Neural crest cell (in vitro differentiated cells): ENCODE measurements at regions not wholly inside any gene's neighbourhood (a gene's known extent, or its start where the extent isn't known, plus 50 kb on each side); places are given as distances from the start of the nearest gene placed in this dataset.

Source experiments
- DNase-seq: peaks from one replicate; pipeline ENCODE4 v3.0.0; 2021; ENCODE audit warnings: low read depth, mixed read lengths, low spot score
- H3K27ac Mint-ChIP-seq: one replicate; pipeline ENCODE4 v1.8.0; 2021; ENCODE audit warnings: mild to moderate bottlenecking, mixed read lengths; ENCODE audit not compliant: unreplicated experiment
- H3K27me3 Mint-ChIP-seq: 2 replicates; pipeline ENCODE4 v1.8.0; 2021; ENCODE audit warnings: low read depth, mild to moderate bottlenecking, mixed read lengths
- H3K36me3 Mint-ChIP-seq: 2 replicates; pipeline ENCODE4 v1.8.0; 2021; ENCODE audit warnings: low read depth, mild to moderate bottlenecking, mixed read lengths
- H3K4me1 Mint-ChIP-seq: 2 replicates; pipeline ENCODE4 v1.8.0; 2021; ENCODE audit warnings: mixed read lengths
- H3K4me3 Mint-ChIP-seq: one replicate; pipeline ENCODE4 v1.8.0; 2021; ENCODE audit warnings: mild to moderate bottlenecking, mixed read lengths
- H3K9me3 Mint-ChIP-seq: 2 replicates; pipeline ENCODE4 v1.8.0; 2021; ENCODE audit warnings: mixed read lengths
- CTCF ChIP-seq: fragments of 200-600 bp; sonication (generic); conservative IDR thresholded peaks from 2 replicates; pipeline ENCODE4 v1.5.0; 2021; ENCODE audit warnings: antibody characterized with exemption, mild to moderate bottlenecking

- DNase-seq: no peak
- Mint-ChIP-seq H3K4me3 (no peak overlapping the region), H3K4me1 (peaks cover 59% of the 10 kb centered on the region), H3K36me3 (peaks cover 2% of the 10 kb centered on the region), H3K27me3 (no peaks in the 10 kb centered on the region), H3K27ac (no peak overlapping the region), H3K9me3 (no peaks in the 10 kb centered on the region)
- TF ChIP-seq CTCF: no peak
Measured at GRCh38 chr5:167304834-167305469, 986.5 kb upstream of the WWC1 start.

- Mint-ChIP-seq H3K27me3 (no peaks in the 10 kb centered on the region), H3K27ac (no peak overlapping the region), H3K4me3 (no peak overlapping the region), H3K9me3 (no peaks in the 10 kb centered on the region), H3K4me1 (peaks cover 59% of the 10 kb centered on the region), H3K36me3 (peaks cover 2% of the 10 kb centered on the region)
- no peak for DNase-seq
- TF ChIP-seq CTCF: no peak
Measured at GRCh38 chr5:167305591-167306213, 985.7 kb upstream of the WWC1 start.

- Mint-ChIP-seq H3K27ac (no peak overlapping the region), H3K4me1 (peaks cover 57% of the 10 kb centered on the region), H3K27me3 (no peaks in the 10 kb centered on the region), H3K9me3 (no peaks in the 10 kb centered on the region), H3K4me3 (no peak overlapping the region), H3K36me3 (peaks cover 2% of the 10 kb centered on the region)
- DNase-seq: no peak
- TF ChIP-seq CTCF: no peak
Measured at GRCh38 chr5:167307042-167307441, 984.4 kb upstream of the WWC1 start.

GRCh38 chr5:167308466-167308865 is 983.0 kb upstream of the WWC1 start:
- H3K4me1 Mint-ChIP-seq: peaks cover 47% of the 10 kb centered on the region
- H3K9me3 Mint-ChIP-seq: no peaks in the 10 kb centered on the region
- no peak for TF ChIP-seq CTCF
- peaks cover 2% of the 10 kb centered on the region for H3K36me3 Mint-ChIP-seq
- H3K27ac Mint-ChIP-seq: no peak overlapping the region
- no peak overlapping the region for H3K4me3 Mint-ChIP-seq
- H3K27me3 Mint-ChIP-seq: no peaks in the 10 kb centered on the region
- no peak for DNase-seq

- no peaks in the 10 kb centered on the region for H3K9me3 Mint-ChIP-seq
- no peak overlapping the region for H3K27ac Mint-ChIP-seq
- no peak for DNase-seq
- H3K4me3 Mint-ChIP-seq: no peak overlapping the region
- H3K36me3 Mint-ChIP-seq: peaks cover 2% of the 10 kb centered on the region
- TF ChIP-seq CTCF: no peak
- no peaks in the 10 kb centered on the region for H3K27me3 Mint-ChIP-seq
- peaks cover 36% of the 10 kb centered on the region for H3K4me1 Mint-ChIP-seq
Measured at GRCh38 chr5:167309941-167310517, 981.4 kb upstream of the WWC1 start.
